ENCODE measurements at regions not wholly inside any gene's neighbourhood (a gene's known extent, or its start where the extent isn't known, plus 50 kb on each side); places are given as distances from the start of the nearest gene placed in this dataset.

- WGBS, 2 experiments (ENCODE audit: extremely low coverage in 1 of 2, insufficient coverage in 1 of 2, insufficient read length in 1 of 2, insufficient replicate concordance in 2 of 2, low coverage in 1 of 2, low lambda C conversion rate in 2 of 2, missing lambda C conversion rate in 1 of 2), result 90% methylated on average over 15 of the region's 15 CpGs; no CpG with 5 or more reads in 1 of the 2 experiments
- Histone ChIP-seq H2BK15ac (ENCODE audit: low read length) (no peak overlapping the region), H4K20me1 (replicated peaks in 1 of 2; ENCODE audit: control insufficient read depth in 1 of 2, insufficient read depth in 2 of 2, low read length in 2 of 2) (no peaks in the 10 kb centered on the region), H2AK5ac (ENCODE audit: low read depth, low read length) (no peak overlapping the region), H3K4me1 (replicated peaks in 1 of 4; ENCODE audit: control insufficient read depth in 3 of 4, insufficient read depth in 4 of 4, low read length in 3 of 4) (no peaks in the 10 kb centered on the region; a peak in 1 of 7 replicates), H3K27me3 (replicated peaks in 1 of 4; ENCODE audit: control insufficient read depth in 3 of 4, extremely low read depth in 1 of 4, insufficient read depth in 3 of 4, low read length in 3 of 4) (no peaks in the 10 kb centered on the region), H3K56ac (replicated peaks; ENCODE audit: insufficient read length, low read depth, low read length) (no peak overlapping the region), H2BK12ac (ENCODE audit: low read depth, low read length) (no peak overlapping the region), H3K79me2 (ENCODE audit: control insufficient read depth in 1 of 2, insufficient read depth in 2 of 2, low read length in 2 of 2) (no peaks in the 10 kb centered on the region), H2BK120ac (replicated peaks; ENCODE audit: low read depth, low read length) (no peak overlapping the region), H3K27ac (ENCODE audit: low read depth, low read length) (no peak overlapping the region), H2BK5ac (ENCODE audit: low read depth, low read length) (no peak overlapping the region), H3K9me3 (ENCODE audit: insufficient read depth in 2 of 2, low read depth in 1 of 2, low read length in 1 of 2) (peaks cover 6 to 13% of the 10 kb centered on the region in 2 experiments; a peak in 2 of 4 replicates), H3K79me1 (ENCODE audit: low read depth, low read length) (no peaks in the 10 kb centered on the region), H4K91ac (replicated peaks; ENCODE audit: insufficient read length, low read length) (no peak overlapping the region), H3K4me2 (ENCODE audit: insufficient read depth in 1 of 2, low read depth in 2 of 2, low read length in 2 of 2) (no peak overlapping the region), H3K4me3 (ENCODE audit: extremely low read depth in 1 of 4, insufficient read depth in 2 of 4, low read depth in 3 of 4, low read length in 4 of 4) (no peak overlapping the region), H3K14ac (ENCODE audit: insufficient read length) (no peak overlapping the region), H2AFZ (ENCODE audit: low read length) (no peak overlapping the region), H3K23ac (ENCODE audit: insufficient read length) (no peak overlapping the region), H2BK20ac (ENCODE audit: low read length) (no peak overlapping the region), H3K4ac (replicated peaks; ENCODE audit: insufficient read length, low read depth, low read length) (no peak overlapping the region), H3K23me2 (ENCODE audit: low read depth, low read length) (no peaks in the 10 kb centered on the region), H4K5ac (ENCODE audit: insufficient read length, low read depth, low read length) (no peak overlapping the region), H4K8ac (ENCODE audit: extremely low read depth, insufficient read depth, low read length) (no peak overlapping the region), H3K9ac (replicated peaks in 1 of 4; ENCODE audit: extremely low read depth in 1 of 4, low read depth in 3 of 4, low read length in 3 of 4) (no peak overlapping the region; a peak in 1 of 7 replicates), H3K36me3 (ENCODE audit: control insufficient read depth in 2 of 4, insufficient read depth in 4 of 4, low read length in 3 of 4) (no peaks in the 10 kb centered on the region), H3K18ac (ENCODE audit: extremely low read depth, low read length) (no peak overlapping the region)
- ChIA-PET CTCF (ENCODE audit: partially characterized antibody) (interaction anchor here (1.2 to 2.1 kb wide), 4 partner anchors 11 to 319 kb away, joined by 4 to 5 read pairs (median 5); no protein-coding TSS in a partner anchor), POLR2A (ENCODE audit: partially characterized antibody) (no interaction called here)
- TF ChIP-seq GTF2F1 (IDR thresholded peaks at IDR 0.05; ENCODE audit: borderline replicate concordance, low read depth, low read length) (no peak), POLR2AphosphoS5 (IDR thresholded peaks at IDR 0.05; ENCODE audit: low read depth, low read length) (no peak)
- FAIRE-seq (no peak), DNase-seq (ENCODE audit: low read depth in 1 of 2, low spot score in 2 of 2) (no peak)
Observed at GRCh38 chr16:88323546-88324330, 59.0 kb upstream of the ZNF469 start.

Measured in H1 (cell line).